ENCODE measurements at regions not wholly inside any gene's neighbourhood (a gene's known extent, or its start where the extent isn't known, plus 50 kb on each side); places are given as distances from the start of the nearest gene placed in this dataset.

DNA sequence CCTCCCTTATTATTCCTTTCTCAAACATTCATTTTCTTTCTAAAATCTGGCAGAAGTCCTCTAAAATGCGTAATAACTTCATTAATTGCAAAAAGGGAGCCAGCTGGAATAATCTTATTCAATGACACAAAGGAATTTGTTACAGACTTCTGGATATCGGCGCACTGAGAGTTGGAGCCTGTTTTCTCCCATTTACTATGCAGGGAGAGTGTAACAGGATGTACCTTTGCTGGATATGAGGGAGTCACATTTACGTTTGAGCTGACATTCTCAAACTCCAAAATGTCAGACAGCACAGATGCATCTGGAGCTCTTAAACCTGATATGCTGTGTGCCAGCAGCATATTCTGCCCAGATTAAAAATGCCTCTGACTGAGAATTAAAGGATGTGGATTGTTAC, 275.3 kb downstream of the TMX3 start:
- Histone ChIP-seq H3K4me1 (ENCODE audit: insufficient read depth, low read length, severe bottlenecking) (no peaks in the 10 kb centered on the region), H3K9me3 (ENCODE audit: low read length) (no peaks in the 10 kb centered on the region), H3K27me3 (ENCODE audit: insufficient read depth, low read length) (no peaks in the 10 kb centered on the region), H3F3A (ENCODE audit: insufficient read depth, low read length) (no peaks in the 10 kb centered on the region), H3K4me2 (ENCODE audit: low read length) (no peak overlapping the region), H3K9me2 (ENCODE audit: low read depth, low read length) (no peaks in the 10 kb centered on the region), H3K27ac (ENCODE audit: low read depth, low read length, poor library complexity, severe bottlenecking) (no peak overlapping the region), H4K20me1 (ENCODE audit: insufficient read depth, low read length) (no peaks in the 10 kb centered on the region), H3K4me3 (ENCODE audit: low read depth, low read length, poor library complexity, severe bottlenecking) (no peak overlapping the region), H2AFZ (ENCODE audit: low read length) (no peak overlapping the region), H3K9ac (ENCODE audit: low read length) (no peak overlapping the region), H3K36me3 (ENCODE audit: insufficient read depth, low read length) (no peaks in the 10 kb centered on the region), H3K79me2 (ENCODE audit: insufficient read depth, low read length) (no peaks in the 10 kb centered on the region)
- TF ChIP-seq EZH2 (IDR thresholded peaks at IDR 0.05; ENCODE audit: borderline replicate concordance, low read length) = no peak
- TF ChIP-seq, protein P1, sequence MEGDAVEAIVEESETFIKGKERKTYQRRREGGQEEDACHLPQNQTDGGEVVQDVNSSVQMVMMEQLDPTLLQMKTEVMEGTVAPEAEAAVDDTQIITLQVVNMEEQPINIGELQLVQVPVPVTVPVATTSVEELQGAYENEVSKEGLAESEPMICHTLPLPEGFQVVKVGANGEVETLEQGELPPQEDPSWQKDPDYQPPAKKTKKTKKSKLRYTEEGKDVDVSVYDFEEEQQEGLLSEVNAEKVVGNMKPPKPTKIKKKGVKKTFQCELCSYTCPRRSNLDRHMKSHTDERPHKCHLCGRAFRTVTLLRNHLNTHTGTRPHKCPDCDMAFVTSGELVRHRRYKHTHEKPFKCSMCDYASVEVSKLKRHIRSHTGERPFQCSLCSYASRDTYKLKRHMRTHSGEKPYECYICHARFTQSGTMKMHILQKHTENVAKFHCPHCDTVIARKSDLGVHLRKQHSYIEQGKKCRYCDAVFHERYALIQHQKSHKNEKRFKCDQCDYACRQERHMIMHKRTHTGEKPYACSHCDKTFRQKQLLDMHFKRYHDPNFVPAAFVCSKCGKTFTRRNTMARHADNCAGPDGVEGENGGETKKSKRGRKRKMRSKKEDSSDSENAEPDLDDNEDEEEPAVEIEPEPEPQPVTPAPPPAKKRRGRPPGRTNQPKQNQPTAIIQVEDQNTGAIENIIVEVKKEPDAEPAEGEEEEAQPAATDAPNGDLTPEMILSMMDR (IDR thresholded peaks at IDR 0.05; ENCODE audit: low read length) = no peak

DNA sequence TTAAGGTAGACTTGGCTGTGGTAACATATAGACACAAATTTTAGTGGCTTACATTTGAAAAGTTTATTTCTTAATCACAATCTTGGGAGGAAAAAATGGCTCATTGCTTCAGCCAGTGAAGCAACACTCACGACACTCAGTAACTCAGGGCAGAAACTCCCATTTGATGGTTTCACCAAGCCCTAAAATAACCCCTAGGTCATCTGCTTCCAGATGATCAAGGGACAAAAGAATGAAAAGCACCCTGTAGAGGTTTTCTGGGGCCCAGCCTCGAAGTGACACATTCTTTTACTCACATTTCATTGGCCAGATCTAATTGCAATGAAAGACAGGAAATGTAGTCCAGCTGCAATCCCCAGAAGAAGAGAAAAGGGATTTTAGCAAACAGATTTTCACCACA, 275.9 kb downstream of the TMX3 start:
- no peaks in the 10 kb centered on the region for H3F3A ChIP-seq (ENCODE audit: insufficient read depth, low read length)
- no peak overlapping the region for H3K9ac ChIP-seq (ENCODE audit: low read length)
- no peak overlapping the region for H3K4me2 ChIP-seq (ENCODE audit: low read length)
- H4K20me1 ChIP-seq (ENCODE audit: insufficient read depth, low read length) = no peaks in the 10 kb centered on the region
- no peaks in the 10 kb centered on the region for H3K36me3 ChIP-seq (ENCODE audit: insufficient read depth, low read length)
- H3K79me2 ChIP-seq (ENCODE audit: insufficient read depth, low read length) = no peaks in the 10 kb centered on the region
- no peaks in the 10 kb centered on the region for H3K9me2 ChIP-seq (ENCODE audit: low read depth, low read length)
- H3K9me3 ChIP-seq (ENCODE audit: low read length) = no peaks in the 10 kb centered on the region
- no peaks in the 10 kb centered on the region for H3K27me3 ChIP-seq (ENCODE audit: insufficient read depth, low read length)
- no peak overlapping the region for H3K4me3 ChIP-seq (ENCODE audit: low read depth, low read length, poor library complexity, severe bottlenecking)
- H2AFZ ChIP-seq (ENCODE audit: low read length) = no peak overlapping the region
- H3K4me1 ChIP-seq (ENCODE audit: insufficient read depth, low read length, severe bottlenecking) = no peaks in the 10 kb centered on the region
- H3K27ac ChIP-seq (ENCODE audit: low read depth, low read length, poor library complexity, severe bottlenecking) = no peak overlapping the region
- TF ChIP-seq EZH2 (IDR thresholded peaks at IDR 0.05; ENCODE audit: borderline replicate concordance, low read length) = no peak
- TF ChIP-seq, protein P1 (IDR thresholded peaks at IDR 0.05; ENCODE audit: low read length) = no peak

DNA sequence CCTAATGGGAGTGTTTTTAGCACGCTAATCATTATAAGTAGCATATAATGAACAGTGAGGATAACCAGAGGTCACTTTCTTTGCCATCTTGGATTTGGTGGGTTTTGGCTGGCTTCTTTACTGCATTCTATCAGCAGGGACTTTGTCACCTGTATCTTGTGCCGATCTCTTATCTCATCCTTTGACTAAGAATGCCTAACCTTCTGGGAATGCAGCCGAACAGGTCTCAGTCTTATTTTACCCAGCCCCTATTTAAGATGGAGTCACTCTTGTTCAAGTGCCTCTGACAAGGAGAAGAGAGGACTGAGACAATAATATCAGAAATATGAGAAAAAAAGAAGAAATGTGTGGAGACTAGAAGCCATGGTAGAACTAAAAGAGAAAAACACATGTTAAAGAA, 276.4 kb downstream of the TMX3 start:
- H3K4me1 ChIP-seq (ENCODE audit: insufficient read depth, low read length, severe bottlenecking) = no peaks in the 10 kb centered on the region
- H3K27ac ChIP-seq (ENCODE audit: low read depth, low read length, poor library complexity, severe bottlenecking) = no peak overlapping the region
- H3K4me2 ChIP-seq (ENCODE audit: low read length) = no peak overlapping the region
- H3K36me3 ChIP-seq (ENCODE audit: insufficient read depth, low read length) = no peaks in the 10 kb centered on the region
- H4K20me1 ChIP-seq (ENCODE audit: insufficient read depth, low read length) = no peaks in the 10 kb centered on the region
- H3K9ac ChIP-seq (ENCODE audit: low read length) = no peak overlapping the region
- H3K79me2 ChIP-seq (ENCODE audit: insufficient read depth, low read length) = no peaks in the 10 kb centered on the region
- no peaks in the 10 kb centered on the region for H3F3A ChIP-seq (ENCODE audit: insufficient read depth, low read length)
- no peak overlapping the region for H3K4me3 ChIP-seq (ENCODE audit: low read depth, low read length, poor library complexity, severe bottlenecking)
- H2AFZ ChIP-seq (ENCODE audit: low read length) = no peak overlapping the region
- TF ChIP-seq, protein P1 (IDR thresholded peaks at IDR 0.05; ENCODE audit: low read length) = no peak
- TF ChIP-seq EZH2 (IDR thresholded peaks at IDR 0.05; ENCODE audit: borderline replicate concordance, low read length) = no peak
- H3K9me2 ChIP-seq (ENCODE audit: low read depth, low read length) = no peaks in the 10 kb centered on the region
- no peaks in the 10 kb centered on the region for H3K9me3 ChIP-seq (ENCODE audit: low read length)
- H3K27me3 ChIP-seq (ENCODE audit: insufficient read depth, low read length) = no peaks in the 10 kb centered on the region

Measured in OCI-LY1 (cell line).